Panc1 (cell line): ENCODE measurements at regions not wholly inside any gene's neighbourhood (a gene's known extent, or its start where the extent isn't known, plus 50 kb on each side); places are given as distances from the start of the nearest gene placed in this dataset.

Experiments used
- ATAC-seq: fragments of 200-7000 bp; cut with Tn5 transposase; 2 replicates; pipeline ENCODE4 v1.9.1; 2020; ENCODE audit warnings: mild to moderate bottlenecking, moderate library complexity
- BruUV-seq: library from RNA; stranded (reverse); fragments of 400-500 nt; replicated peaks from 2 replicates; lab custom pipeline; 2021; lab: Mats Ljungman, UMichigan
- CTCF ChIA-PET: fragments of 300-600 bp; sonication (Branson Sonifier 250); formaldehyde crosslinking; loops from one replicate; lab custom pipeline; 2022; ENCODE audit warnings: antibody characterized with exemption; lab: Charles Lee
- POLR2A ChIA-PET: fragments of 300-600 bp; sonication (Branson Sonifier 250); formaldehyde crosslinking; loops from one replicate; lab custom pipeline; 2022; ENCODE audit warnings: antibody characterized with exemption; lab: Charles Lee
- DNase-seq: peaks from one replicate; pipeline ENCODE4 v3.0.0-alpha.2; 2010; ENCODE audit warnings: low read depth, low spot score
- H3K27ac ChIP-seq: 2 replicates; pipeline ENCODE4 v1.5.1; 2011; ENCODE audit warnings: mild to moderate bottlenecking, low read length, inconsistent platforms
- H3K27me3 ChIP-seq: fragments of 200-500 bp; sonication (Bioruptor generic); 2 replicates; pipeline ENCODE4 v1.6.0; 2014; ENCODE audit warnings: low read length, inconsistent platforms; ENCODE audit not compliant: control insufficient read depth, insufficient read depth
- H3K36me3 ChIP-seq: fragments of 200-500 bp; sonication (Bioruptor generic); 2 replicates; pipeline ENCODE4 v1.5.1; 2014; ENCODE audit warnings: inconsistent platforms, mild to moderate bottlenecking, low read length, moderate library complexity; ENCODE audit not compliant: control insufficient read depth, insufficient read depth
- H3K4me1 ChIP-seq: 2 replicates; pipeline ENCODE4 v1.5.1; 2011; ENCODE audit warnings: inconsistent platforms, mild to moderate bottlenecking, low read length, moderate library complexity; ENCODE audit not compliant: control insufficient read depth, insufficient read depth
- H3K4me3 ChIP-seq, 2 experiments: 2 replicates each; pipeline ENCODE4 v1.5.1; 2011 to 2012; ENCODE audit warnings: low read depth in 2 of 2, low read length in 2 of 2, mild to moderate bottlenecking in 2 of 2, inconsistent platforms in 1 of 2, moderate library complexity in 1 of 2
- H3K9me3 ChIP-seq: fragments of 200-500 bp; sonication (Bioruptor generic); 2 replicates; pipeline ENCODE4 v1.5.1; 2014; ENCODE audit warnings: low read depth, mild to moderate bottlenecking, inconsistent platforms, low read length, moderate library complexity; ENCODE audit not compliant: control insufficient read depth, insufficient read depth
- CTCF ChIP-seq: fragments of 450-650 bp; IDR thresholded peaks from 2 replicates; pipeline ENCODE4 v1.5.1; 2017; ENCODE audit warnings: mild to moderate bottlenecking
- POLR2AphosphoS5 ChIP-seq: IDR thresholded peaks from 2 replicates; pipeline ENCODE4 v1.6.1; 2012; ENCODE audit warnings: mild to moderate bottlenecking, low read depth, low read length, moderate library complexity
- REST ChIP-seq, 2 experiments: IDR thresholded peaks; 2 replicates each; pipeline ENCODE4 v1.6.1; 2011 to 2012; ENCODE audit warnings: low read depth in 2 of 2, control low read depth in 1 of 2, low read length in 1 of 2, mild to moderate bottlenecking in 1 of 2, moderate library complexity in 1 of 2; ENCODE audit not compliant: insufficient read depth in 1 of 2
- SIN3A ChIP-seq: IDR thresholded peaks from 2 replicates; pipeline ENCODE4 v1.6.1; 2012; ENCODE audit warnings: low read depth, mild to moderate bottlenecking, low read length, moderate library complexity, borderline replicate concordance; ENCODE audit not compliant: insufficient read depth
- TCF7L2 ChIP-seq: IDR thresholded peaks from 2 replicates; pipeline ENCODE4 v1.6.1; 2011; ENCODE audit warnings: mild to moderate bottlenecking, low read depth, low read length, inconsistent platforms
- in situ Hi-C: cut with HindIII; loops from 2 replicates; pipeline ENCODE4 v1.10.0; 2016; ENCODE audit warnings: low sequenced_read_pairs, low pct_unique_long_range_greater_than_20kb
- intact Hi-C: fragments of 100-400 bp; cut with micrococcal nuclease; formaldehyde crosslinking; loops from one replicate; pipeline ENCODE4 v1.10.0; 2022; ENCODE audit not compliant: unreplicated experiment

DNA sequence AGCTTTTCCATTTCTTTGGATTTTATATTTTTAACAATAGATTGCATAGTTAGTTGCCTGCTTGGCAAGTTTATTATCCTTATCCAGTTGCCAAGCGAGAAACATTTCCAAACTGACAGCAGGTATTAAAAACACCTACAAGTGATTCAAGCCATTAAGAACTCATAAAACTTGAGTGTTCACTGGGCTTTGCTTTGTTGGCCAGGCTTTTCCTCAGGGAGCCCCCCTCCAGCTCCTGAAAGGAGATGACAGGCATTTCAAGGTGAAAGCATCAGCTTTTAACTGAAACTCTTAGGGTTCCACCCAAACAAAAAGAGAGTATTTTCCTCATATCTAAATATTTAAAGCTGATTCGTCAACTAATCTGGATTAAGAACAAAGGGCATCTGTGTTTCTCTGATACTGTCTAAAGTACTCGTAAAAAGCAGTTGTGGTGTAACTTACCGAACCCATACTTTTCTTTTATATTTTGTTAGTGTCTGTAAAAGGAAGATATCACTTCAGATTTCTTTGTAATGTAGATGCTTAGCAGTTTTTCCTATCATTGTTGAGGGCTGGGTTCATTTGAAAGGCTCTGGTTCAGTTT is 363.4 kb downstream of the OTOL1 start:
- in situ Hi-C loops (no loop called here), intact Hi-C loops (loop anchor here (10.0 kb wide), 1 partner anchor 295 kb away; no protein-coding TSS in a partner anchor)
- ChIA-PET CTCF (no interaction called here), POLR2A (no interaction called here)
- Histone ChIP-seq H3K27me3 (no peaks in the 10 kb centered on the region), H3K9me3 (no peaks in the 10 kb centered on the region), H3K4me3 (no peak overlapping the region), H3K27ac (no peak overlapping the region), H3K4me1 (no peaks in the 10 kb centered on the region), H3K36me3 (no peaks in the 10 kb centered on the region)
- DNase-seq (no peak), ATAC-seq (no peak)
- TF ChIP-seq TCF7L2 (no peak), CTCF (no peak), POLR2AphosphoS5 (no peak), REST (IDR thresholded peaks at IDR 0.05; ENCODE audit: insufficient read depth in 1 of 2, low read depth in 2 of 2, low read length in 1 of 2) (no peak), SIN3A (no peak)
- BruUV-seq, result no TSS peak

DNA sequence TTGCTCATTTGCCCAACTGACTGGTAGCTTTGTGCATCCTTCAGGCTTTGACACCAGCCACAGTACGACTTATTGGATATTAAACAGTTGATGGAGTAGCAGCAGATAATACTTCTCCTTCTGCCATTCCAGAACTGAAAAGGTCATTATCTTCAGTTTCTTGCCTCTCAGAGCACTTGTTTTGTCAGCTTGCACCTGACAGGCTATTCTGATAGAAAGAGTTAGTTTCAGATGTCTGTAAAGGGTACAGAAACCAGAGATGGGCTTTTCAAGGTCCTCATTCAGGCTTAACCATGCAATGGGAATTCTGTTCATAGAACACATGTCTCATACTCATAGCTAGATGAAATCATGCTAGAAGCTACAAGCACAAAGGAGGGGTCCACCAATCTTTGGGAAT is 367.2 kb downstream of the OTOL1 start:
- H3K27me3 ChIP-seq, result no peaks in the 10 kb centered on the region
- no peak overlapping the region for H3K4me3 ChIP-seq
- H3K27ac ChIP-seq, result no peak overlapping the region
- no TSS peak for BruUV-seq
- no peak for ATAC-seq
- ChIA-PET CTCF (no interaction called here), POLR2A (no interaction called here)
- TF ChIP-seq SIN3A, result no peak
- TF ChIP-seq TCF7L2, result no peak
- TF ChIP-seq POLR2AphosphoS5, result no peak
- TF ChIP-seq CTCF, result no peak
- TF ChIP-seq REST (IDR thresholded peaks at IDR 0.05; ENCODE audit: insufficient read depth in 1 of 2, low read depth in 2 of 2, low read length in 1 of 2), result no peak
- no peaks in the 10 kb centered on the region for H3K9me3 ChIP-seq
- intact Hi-C loops (no loop called here), in situ Hi-C loops (no loop called here)
- no peak for DNase-seq
- no peaks in the 10 kb centered on the region for H3K4me1 ChIP-seq
- no peaks in the 10 kb centered on the region for H3K36me3 ChIP-seq
